K562 (cell line): ENCODE measurements at regions not wholly inside any gene's neighbourhood (a gene's known extent, or its start where the extent isn't known, plus 50 kb on each side); places are given as distances from the start of the nearest gene placed in this dataset.

Source experiments
- ATAC-seq: fragments of 200-7000 bp; cut with Tn5 transposase; 3 replicates; pipeline ENCODE4 v1.9.1; 2020; ENCODE audit warnings: moderate library complexity
- BruUV-seq: library from RNA; stranded (reverse); fragments of 400-500 nt; replicated peaks from 2 replicates; lab custom pipeline; 2021; lab: Mats Ljungman, UMichigan
- CTCF ChIA-PET: fragments of 300-600 bp; formaldehyde crosslinking; extraction: SDS; loops from one replicate; lab custom pipeline; 2021; ENCODE audit warnings: low intra/inter-chr PET ratio; lab: Yijun Ruan, JAX
- POLR2A ChIA-PET: fragments of 300-600, 350-650 bp; sonication (Branson Sonifier 250); formaldehyde crosslinking; extraction: SDS; loops from one replicate; lab custom pipeline; 2021; ENCODE audit warnings: antibody characterized with exemption, inconsistent platforms; lab: Yijun Ruan, JAX
- DNase-seq, 4 experiments: peaks; one replicate each; pipeline versions ENCODE4 v3.0.0 to v3.0.0-alpha.2; 2011 to 2018; ENCODE audit warnings: low spot score in 3 of 4, mixed read lengths in 3 of 4; ENCODE audit errors: extremely low read depth in 1 of 4
- FAIRE-seq: peaks from 2 replicates; lab custom pipeline; 2011; peaks lifted over from hg19 to GRCh38; lab: Jason Lieb, UNC
- H2AFZ ChIP-seq: 2 replicates; pipeline ENCODE4 v1.6.0; 2011; ENCODE audit warnings: low read depth, low read length, control low read depth, inconsistent platforms
- H3K27ac ChIP-seq: fragments of 200-600 bp; 3 replicates; pipeline ENCODE4 v1.8.0; 2011; ENCODE audit warnings: low read depth, mild to moderate bottlenecking, control low read depth, inconsistent platforms, low read length, moderate library complexity, mixed read lengths; ENCODE audit errors: extremely low read depth
- H3K27me3 ChIP-seq, 2 experiments: fragments of 300-600 bp in 1 of 2; 2 replicates in 1 of 2; 3 replicates in 1 of 2; pipeline versions ENCODE4 v1.6.0 to v1.8.0; 2011; ENCODE audit warnings: inconsistent platforms in 2 of 2, low read length in 2 of 2, mild to moderate bottlenecking in 1 of 2, mixed read lengths in 1 of 2, moderate library complexity in 1 of 2; ENCODE audit not compliant: control insufficient read depth in 2 of 2, insufficient read depth in 2 of 2
- H3K36me3 ChIP-seq: fragments of 300-600 bp; 3 replicates; pipeline ENCODE4 v1.8.0; 2011; ENCODE audit warnings: mild to moderate bottlenecking, low read length, inconsistent platforms; ENCODE audit not compliant: control insufficient read depth, insufficient read depth
- H3K4me1 ChIP-seq, 2 experiments: fragments of 200-600 bp in 1 of 2; replicated peaks in 1 of 2; 2 replicates in 1 of 2; 3 replicates in 1 of 2; pipeline versions ENCODE4 v1.5.1 to v1.8.0; 2011; ENCODE audit warnings: inconsistent platforms in 2 of 2, low read length in 2 of 2, mild to moderate bottlenecking in 1 of 2, mixed read lengths in 1 of 2, moderate library complexity in 1 of 2; ENCODE audit not compliant: control insufficient read depth in 2 of 2, insufficient read depth in 2 of 2
- H3K4me2 ChIP-seq: 2 replicates; pipeline ENCODE4 v1.6.1; 2011; ENCODE audit warnings: low read length, control low read depth, inconsistent platforms, mixed read lengths; ENCODE audit not compliant: insufficient read depth
- H3K4me3 ChIP-seq: fragments of 200-600 bp; sonication (generic), shearing (Covaris generic); 2 replicates; pipeline ENCODE4 v1.5.1; 2016; ENCODE audit warnings: control low read depth, inconsistent platforms
- H3K79me2 ChIP-seq: fragments of 200-600 bp; 3 replicates; pipeline ENCODE4 v1.8.0; 2011; ENCODE audit warnings: low read length, inconsistent platforms; ENCODE audit not compliant: control insufficient read depth, insufficient read depth
- H3K9ac ChIP-seq, 2 experiments: 2 replicates each; pipeline versions ENCODE4 v1.6.0 to v1.6.1; 2011; ENCODE audit warnings: low read depth in 2 of 2, low read length in 2 of 2, control low read depth in 1 of 2, inconsistent platforms in 1 of 2, mild to moderate bottlenecking in 1 of 2, mixed read lengths in 1 of 2; ENCODE audit not compliant: insufficient read depth in 1 of 2
- H3K9me1 ChIP-seq: one replicate; pipeline ENCODE4 v1.6.0; 2011; ENCODE audit warnings: inconsistent platforms, mild to moderate bottlenecking, low read length, moderate library complexity; ENCODE audit not compliant: control insufficient read depth, insufficient read depth
- H3K9me3 ChIP-seq: replicated peaks from 2 replicates; pipeline ENCODE4 v1.5.1; 2011; ENCODE audit warnings: low read depth, low read length, inconsistent platforms; ENCODE audit not compliant: control insufficient read depth, insufficient read depth
- H4K20me1 ChIP-seq: replicated peaks from 2 replicates; pipeline ENCODE4 v1.6.1; 2011; ENCODE audit warnings: low read length, inconsistent platforms, mixed read lengths; ENCODE audit not compliant: control insufficient read depth, insufficient read depth
- CC2D1A ChIP-seq: fragments of 450-650 bp; IDR thresholded peaks from 2 replicates; pipeline ENCODE4 v1.6.1; 2017; ENCODE audit warnings: mild to moderate bottlenecking
- MAFG ChIP-seq: fragments of 450-650 bp; conservative IDR thresholded peaks from 2 replicates; pipeline ENCODE4 v1.6.1; 2016; ENCODE audit warnings: missing genetic modification characterization, missing compliant biosample characterization
- NCOA4 ChIP-seq: fragments of 450-650 bp; IDR thresholded peaks from 2 replicates; pipeline ENCODE4 v1.6.1; 2018; ENCODE audit warnings: mild to moderate bottlenecking; ENCODE audit not compliant: partially characterized antibody
- POLR2AphosphoS2 ChIP-seq: IDR thresholded peaks from 2 replicates; pipeline ENCODE4 v1.6.1; 2012; ENCODE audit warnings: low read length, improper control_type of control experiment
- ZNF75A ChIP-seq: fragments of 450-650 bp; formaldehyde crosslinking; IDR thresholded peaks from 2 replicates; pipeline ENCODE4 v1.4.0; 2020; ENCODE audit warnings: mild to moderate bottlenecking
- WGBS: fragments of 100-300 bp; shearing (Covaris generic); methylation state at CpG from one replicate; pipeline ENCODE4 v1.1.6; 2016; ENCODE audit warnings: low coverage, mixed read lengths; ENCODE audit not compliant: insufficient coverage; ENCODE audit errors: missing lambda C conversion rate; 5-methylcytosine and 5-hydroxymethylcytosine counted together
- in situ Hi-C: fragments of 300-500 bp; cut with MboI; formaldehyde crosslinking; loops from 4 replicates; pipeline ENCODE4 v1.15.0; 2018; ENCODE audit warnings: inconsistent platforms, mixed read lengths
- intact Hi-C: fragments of 100-400 bp; cut with micrococcal nuclease; formaldehyde crosslinking; loops from 2 replicates; pipeline ENCODE4 v1.14.2; 2022
- TF ChIP-seq, protein P1 (sequence below): IDR thresholded peaks from 2 replicates; pipeline ENCODE4 v1.6.1; 2016; ENCODE audit warnings: missing genetic modification characterization, missing compliant biosample characterization
- TF ChIP-seq, protein P2 (sequence below): fragments of 450-650 bp; formaldehyde crosslinking; IDR thresholded peaks from 2 replicates; pipeline ENCODE4 v1.4.0; 2020; ENCODE audit warnings: mild to moderate bottlenecking, moderate library complexity
- TF ChIP-seq, protein P3 (sequence below): sonication (generic); formaldehyde crosslinking; IDR thresholded peaks from 2 replicates; pipeline ENCODE4 v1.8.0; 2023; ENCODE audit warnings: missing genetic modification reagents, mild to moderate bottlenecking, borderline replicate concordance
- TF ChIP-seq, protein P4 (sequence below): fragments of 450-650 bp; IDR thresholded peaks from 2 replicates; pipeline ENCODE4 v1.6.1; 2016

DNA sequence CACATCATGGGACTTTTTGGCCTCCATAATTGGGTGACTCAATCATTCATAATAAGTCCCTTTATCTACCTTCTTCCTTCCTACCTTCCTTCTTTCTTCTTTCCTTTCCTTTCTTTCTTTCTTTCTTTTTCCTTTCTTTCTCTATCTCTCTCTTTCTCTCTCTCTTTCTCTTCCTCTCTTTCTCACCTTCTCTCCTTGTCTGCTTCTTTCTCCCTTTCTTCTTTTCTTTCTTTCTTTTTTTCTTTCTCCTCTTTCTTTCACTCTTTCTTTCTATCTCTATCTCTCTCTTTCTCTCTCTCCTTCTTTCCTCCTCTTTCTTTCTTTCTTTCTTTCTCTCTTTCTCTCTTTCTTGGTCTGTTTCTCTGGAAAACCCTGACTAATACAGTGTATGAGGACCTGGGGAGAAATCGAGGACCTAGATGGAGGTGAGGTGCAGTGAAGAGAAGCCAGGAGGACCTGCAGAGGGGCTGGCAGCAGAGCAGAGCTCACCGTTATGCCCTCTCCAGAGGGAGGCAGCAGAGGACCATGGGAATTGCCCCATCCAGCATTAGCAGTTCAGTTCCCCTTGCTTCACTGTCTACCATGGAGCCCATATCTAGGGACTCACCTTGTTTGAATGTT, 52.7 kb upstream of the BTRC start (continued):
- TF ChIP-seq, protein P1, sequence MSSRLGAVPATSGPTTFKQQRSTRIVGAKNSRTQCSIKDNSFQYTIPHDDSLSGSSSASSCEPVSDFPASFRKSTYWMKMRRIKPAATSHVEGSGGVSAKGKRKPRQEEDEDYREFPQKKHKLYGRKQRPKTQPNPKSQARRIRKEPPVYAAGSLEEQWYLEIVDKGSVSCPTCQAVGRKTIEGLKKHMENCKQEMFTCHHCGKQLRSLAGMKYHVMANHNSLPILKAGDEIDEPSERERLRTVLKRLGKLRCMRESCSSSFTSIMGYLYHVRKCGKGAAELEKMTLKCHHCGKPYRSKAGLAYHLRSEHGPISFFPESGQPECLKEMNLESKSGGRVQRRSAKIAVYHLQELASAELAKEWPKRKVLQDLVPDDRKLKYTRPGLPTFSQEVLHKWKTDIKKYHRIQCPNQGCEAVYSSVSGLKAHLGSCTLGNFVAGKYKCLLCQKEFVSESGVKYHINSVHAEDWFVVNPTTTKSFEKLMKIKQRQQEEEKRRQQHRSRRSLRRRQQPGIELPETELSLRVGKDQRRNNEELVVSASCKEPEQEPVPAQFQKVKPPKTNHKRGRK (tag): peak; percentile 95
- TF ChIP-seq, protein P2, sequence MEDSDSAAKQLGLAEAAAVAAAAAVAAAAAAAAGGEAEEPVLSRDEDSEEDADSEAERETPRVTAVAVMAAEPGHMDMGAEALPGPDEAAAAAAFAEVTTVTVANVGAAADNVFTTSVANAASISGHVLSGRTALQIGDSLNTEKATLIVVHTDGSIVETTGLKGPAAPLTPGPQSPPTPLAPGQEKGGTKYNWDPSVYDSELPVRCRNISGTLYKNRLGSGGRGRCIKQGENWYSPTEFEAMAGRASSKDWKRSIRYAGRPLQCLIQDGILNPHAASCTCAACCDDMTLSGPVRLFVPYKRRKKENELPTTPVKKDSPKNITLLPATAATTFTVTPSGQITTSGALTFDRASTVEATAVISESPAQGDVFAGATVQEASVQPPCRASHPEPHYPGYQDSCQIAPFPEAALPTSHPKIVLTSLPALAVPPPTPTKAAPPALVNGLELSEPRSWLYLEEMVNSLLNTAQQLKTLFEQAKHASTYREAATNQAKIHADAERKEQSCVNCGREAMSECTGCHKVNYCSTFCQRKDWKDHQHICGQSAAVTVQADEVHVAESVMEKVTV (CRISPR knock-in tag): peak; percentile 73; the same call in 1 of the 2 replicates

DNA sequence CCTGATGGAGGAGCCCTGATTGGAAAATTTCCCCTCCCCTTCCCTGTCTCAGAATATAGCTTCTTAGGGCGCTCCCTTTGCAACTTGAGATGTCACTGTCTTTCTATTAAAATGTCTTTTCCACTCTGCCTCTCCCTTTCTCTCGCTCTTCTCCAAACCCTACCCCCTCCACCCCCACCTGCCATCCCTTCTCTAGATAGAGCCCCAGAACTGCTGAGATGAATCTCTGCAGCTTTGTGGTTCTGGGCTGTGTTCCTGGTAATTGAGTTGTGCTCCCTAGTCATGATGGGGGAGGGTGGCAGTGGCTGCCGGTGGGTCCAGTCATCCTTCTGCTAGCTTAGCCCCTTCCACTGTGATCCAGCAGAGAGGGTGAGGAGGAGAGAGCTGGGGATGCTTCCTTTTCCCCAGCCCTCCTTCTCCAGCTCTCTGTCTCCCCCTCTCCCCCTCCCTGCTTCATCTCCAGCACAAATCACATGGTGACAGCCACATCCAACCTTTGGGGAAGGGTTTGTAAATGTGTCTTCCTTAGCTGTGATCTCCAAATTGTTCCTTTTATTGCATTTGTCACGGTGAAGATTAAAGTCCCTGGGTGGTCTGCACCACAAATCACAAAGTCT, 50.8 kb upstream of the BTRC start:
- Histone ChIP-seq H3K36me3 (no peaks in the 10 kb centered on the region), H3K4me2 (no peak overlapping the region), H3K4me3 (no peak overlapping the region), H3K9me1 (no peaks in the 10 kb centered on the region), H3K27ac (no peak overlapping the region), H3K27me3 (peaks cover 6 to 37% of the 10 kb centered on the region in 2 experiments; a peak in 4 of 5 replicates), H4K20me1 (no peaks in the 10 kb centered on the region), H3K79me2 (no peaks in the 10 kb centered on the region), H2AFZ (no peak overlapping the region), H3K9me3 (no peaks in the 10 kb centered on the region), H3K9ac (no peak overlapping the region), H3K4me1 (no peaks in the 10 kb centered on the region)
- FAIRE-seq: no peak
- in situ Hi-C loops: loop anchor here (5.0 kb wide), 2 partner anchors 139 to 264 kb away; no protein-coding TSS in a partner anchor
- ATAC-seq: no peak
- ChIA-PET CTCF (interaction anchor here (1.5 to 2.3 kb wide), 2 partner anchors 139 to 162 kb away, joined by 3 to 26 read pairs; no protein-coding TSS in a partner anchor), POLR2A (interaction anchor here (0.6 to 0.7 kb wide), 3 partner anchors 8 to 73 kb away, joined by 3 to 4 read pairs (median 3); no protein-coding TSS in a partner anchor)
- DNase-seq: no peak
- no TSS peak for BruUV-seq
- 3% methylated on average over 3 of the region's 4 CpGs for WGBS
- intact Hi-C loops: no loop called here
- TF ChIP-seq, protein P3, sequence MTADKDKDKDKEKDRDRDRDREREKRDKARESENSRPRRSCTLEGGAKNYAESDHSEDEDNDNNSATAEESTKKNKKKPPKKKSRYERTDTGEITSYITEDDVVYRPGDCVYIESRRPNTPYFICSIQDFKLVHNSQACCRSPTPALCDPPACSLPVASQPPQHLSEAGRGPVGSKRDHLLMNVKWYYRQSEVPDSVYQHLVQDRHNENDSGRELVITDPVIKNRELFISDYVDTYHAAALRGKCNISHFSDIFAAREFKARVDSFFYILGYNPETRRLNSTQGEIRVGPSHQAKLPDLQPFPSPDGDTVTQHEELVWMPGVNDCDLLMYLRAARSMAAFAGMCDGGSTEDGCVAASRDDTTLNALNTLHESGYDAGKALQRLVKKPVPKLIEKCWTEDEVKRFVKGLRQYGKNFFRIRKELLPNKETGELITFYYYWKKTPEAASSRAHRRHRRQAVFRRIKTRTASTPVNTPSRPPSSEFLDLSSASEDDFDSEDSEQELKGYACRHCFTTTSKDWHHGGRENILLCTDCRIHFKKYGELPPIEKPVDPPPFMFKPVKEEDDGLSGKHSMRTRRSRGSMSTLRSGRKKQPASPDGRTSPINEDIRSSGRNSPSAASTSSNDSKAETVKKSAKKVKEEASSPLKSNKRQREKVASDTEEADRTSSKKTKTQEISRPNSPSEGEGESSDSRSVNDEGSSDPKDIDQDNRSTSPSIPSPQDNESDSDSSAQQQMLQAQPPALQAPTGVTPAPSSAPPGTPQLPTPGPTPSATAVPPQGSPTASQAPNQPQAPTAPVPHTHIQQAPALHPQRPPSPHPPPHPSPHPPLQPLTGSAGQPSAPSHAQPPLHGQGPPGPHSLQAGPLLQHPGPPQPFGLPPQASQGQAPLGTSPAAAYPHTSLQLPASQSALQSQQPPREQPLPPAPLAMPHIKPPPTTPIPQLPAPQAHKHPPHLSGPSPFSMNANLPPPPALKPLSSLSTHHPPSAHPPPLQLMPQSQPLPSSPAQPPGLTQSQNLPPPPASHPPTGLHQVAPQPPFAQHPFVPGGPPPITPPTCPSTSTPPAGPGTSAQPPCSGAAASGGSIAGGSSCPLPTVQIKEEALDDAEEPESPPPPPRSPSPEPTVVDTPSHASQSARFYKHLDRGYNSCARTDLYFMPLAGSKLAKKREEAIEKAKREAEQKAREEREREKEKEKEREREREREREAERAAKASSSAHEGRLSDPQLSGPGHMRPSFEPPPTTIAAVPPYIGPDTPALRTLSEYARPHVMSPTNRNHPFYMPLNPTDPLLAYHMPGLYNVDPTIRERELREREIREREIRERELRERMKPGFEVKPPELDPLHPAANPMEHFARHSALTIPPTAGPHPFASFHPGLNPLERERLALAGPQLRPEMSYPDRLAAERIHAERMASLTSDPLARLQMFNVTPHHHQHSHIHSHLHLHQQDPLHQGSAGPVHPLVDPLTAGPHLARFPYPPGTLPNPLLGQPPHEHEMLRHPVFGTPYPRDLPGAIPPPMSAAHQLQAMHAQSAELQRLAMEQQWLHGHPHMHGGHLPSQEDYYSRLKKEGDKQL (CRISPR knock-in tag): no peak
- TF ChIP-seq MAFG (tag) (no peak), POLR2AphosphoS2 (no peak), ZNF75A (no peak), CC2D1A (no peak), NCOA4 (no peak)
- TF ChIP-seq, protein P4, sequence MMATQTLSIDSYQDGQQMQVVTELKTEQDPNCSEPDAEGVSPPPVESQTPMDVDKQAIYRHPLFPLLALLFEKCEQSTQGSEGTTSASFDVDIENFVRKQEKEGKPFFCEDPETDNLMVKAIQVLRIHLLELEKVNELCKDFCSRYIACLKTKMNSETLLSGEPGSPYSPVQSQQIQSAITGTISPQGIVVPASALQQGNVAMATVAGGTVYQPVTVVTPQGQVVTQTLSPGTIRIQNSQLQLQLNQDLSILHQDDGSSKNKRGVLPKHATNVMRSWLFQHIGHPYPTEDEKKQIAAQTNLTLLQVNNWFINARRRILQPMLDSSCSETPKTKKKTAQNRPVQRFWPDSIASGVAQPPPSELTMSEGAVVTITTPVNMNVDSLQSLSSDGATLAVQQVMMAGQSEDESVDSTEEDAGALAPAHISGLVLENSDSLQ: no peak
